ENCODE measurements at regions not wholly inside any gene's neighbourhood (a gene's known extent, or its start where the extent isn't known, plus 50 kb on each side); places are given as distances from the start of the nearest gene placed in this dataset.

DNA sequence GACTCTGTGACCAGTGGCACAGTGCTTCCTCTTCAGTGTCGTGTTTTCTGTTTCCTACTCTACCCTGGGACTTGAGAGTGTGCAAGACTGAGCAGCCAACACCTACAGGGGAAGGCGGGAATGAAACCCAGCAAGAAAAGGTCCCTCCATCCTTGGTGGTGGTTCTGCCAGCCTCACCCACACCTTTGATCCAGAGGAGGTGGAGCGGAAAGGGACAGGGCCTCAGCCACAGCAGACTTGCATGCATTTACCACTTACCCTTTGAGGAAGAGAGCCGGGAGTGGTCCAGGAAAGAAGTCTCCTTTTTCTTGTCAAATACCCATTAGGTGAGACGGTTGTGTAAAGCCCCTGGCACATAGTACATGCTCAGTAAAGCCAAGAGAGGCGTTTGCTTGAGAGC is 164.8 kb upstream of the ZNF536 start:
- TF ChIP-seq, protein P1, sequence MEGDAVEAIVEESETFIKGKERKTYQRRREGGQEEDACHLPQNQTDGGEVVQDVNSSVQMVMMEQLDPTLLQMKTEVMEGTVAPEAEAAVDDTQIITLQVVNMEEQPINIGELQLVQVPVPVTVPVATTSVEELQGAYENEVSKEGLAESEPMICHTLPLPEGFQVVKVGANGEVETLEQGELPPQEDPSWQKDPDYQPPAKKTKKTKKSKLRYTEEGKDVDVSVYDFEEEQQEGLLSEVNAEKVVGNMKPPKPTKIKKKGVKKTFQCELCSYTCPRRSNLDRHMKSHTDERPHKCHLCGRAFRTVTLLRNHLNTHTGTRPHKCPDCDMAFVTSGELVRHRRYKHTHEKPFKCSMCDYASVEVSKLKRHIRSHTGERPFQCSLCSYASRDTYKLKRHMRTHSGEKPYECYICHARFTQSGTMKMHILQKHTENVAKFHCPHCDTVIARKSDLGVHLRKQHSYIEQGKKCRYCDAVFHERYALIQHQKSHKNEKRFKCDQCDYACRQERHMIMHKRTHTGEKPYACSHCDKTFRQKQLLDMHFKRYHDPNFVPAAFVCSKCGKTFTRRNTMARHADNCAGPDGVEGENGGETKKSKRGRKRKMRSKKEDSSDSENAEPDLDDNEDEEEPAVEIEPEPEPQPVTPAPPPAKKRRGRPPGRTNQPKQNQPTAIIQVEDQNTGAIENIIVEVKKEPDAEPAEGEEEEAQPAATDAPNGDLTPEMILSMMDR (IDR thresholded peaks at IDR 0.05), result no peak
- TF ChIP-seq POLR2A (IDR thresholded peaks at IDR 0.05), result no peak
